Muscle of leg (tissue), 3 donors: ENCODE measurements at regions not wholly inside any gene's neighbourhood (a gene's known extent, or its start where the extent isn't known, plus 50 kb on each side); places are given as distances from the start of the nearest gene placed in this dataset.

Experiments
- DNase-seq: peaks from one replicate; pipeline ENCODE4 v3.0.0; 2013
- H3K27ac ChIP-seq: one replicate; pipeline ENCODE4 v1.5.1; 2013; ENCODE audit warnings: mild to moderate bottlenecking, low read length, control low read depth
- H3K27me3 ChIP-seq: one replicate; pipeline ENCODE4 v1.6.1; 2013; ENCODE audit warnings: low read length; ENCODE audit not compliant: control insufficient read depth, insufficient read depth
- H3K36me3 ChIP-seq: one replicate; pipeline ENCODE4 v1.6.1; 2013; ENCODE audit warnings: low read length; ENCODE audit not compliant: control insufficient read depth, insufficient read depth
- H3K4me1 ChIP-seq: one replicate; pipeline ENCODE4 v1.6.1; 2013; ENCODE audit warnings: low read length; ENCODE audit not compliant: control insufficient read depth, insufficient read depth
- H3K4me3 ChIP-seq: one replicate; pipeline ENCODE4 v1.5.1; 2013; ENCODE audit warnings: low read length, control low read depth
- H3K9me3 ChIP-seq: replicated peaks from 2 replicates; pipeline ENCODE4 v1.6.1; 2013; ENCODE audit warnings: low read depth, low read length; ENCODE audit not compliant: control insufficient read depth
- WGBS: methylation state at CpG from one replicate; pipeline ENCODE4 v1.1.5; 2013; ENCODE audit warnings: missing lambda C conversion rate; ENCODE audit not compliant: insufficient coverage; 5-methylcytosine and 5-hydroxymethylcytosine counted together

DNA sequence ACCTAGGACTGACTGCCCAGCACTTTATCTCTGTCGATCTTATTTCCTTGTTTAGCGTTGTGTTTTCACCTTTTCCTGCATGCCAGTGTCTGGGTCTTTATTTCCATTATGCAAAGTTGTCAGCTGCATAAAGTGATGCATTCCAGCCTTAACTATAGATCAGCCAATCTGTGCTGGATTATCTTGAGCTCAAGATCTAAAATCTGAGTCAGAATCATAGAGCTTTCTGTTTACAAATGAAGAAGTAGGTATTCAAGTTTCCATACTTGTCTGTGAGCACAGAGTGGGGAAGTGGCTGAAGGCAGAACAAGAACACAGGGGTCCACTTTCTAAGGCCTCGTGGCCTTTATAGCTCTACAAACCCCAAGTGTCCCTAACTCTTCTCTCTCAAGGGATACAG, 82.4 kb upstream of the PLCL2 start:
- no peaks in the 10 kb centered on the region for H3K9me3 ChIP-seq
- no peak overlapping the region for H3K27ac ChIP-seq
- peaks cover 5% of the 10 kb centered on the region for H3K4me1 ChIP-seq
- H3K4me3 ChIP-seq: no peak overlapping the region
- 56% methylated on average over 2 of the region's 3 CpGs for WGBS
- H3K36me3 ChIP-seq: no peaks in the 10 kb centered on the region
- H3K27me3 ChIP-seq: no peaks in the 10 kb centered on the region
- DNase-seq: peak; percentile 22

DNA sequence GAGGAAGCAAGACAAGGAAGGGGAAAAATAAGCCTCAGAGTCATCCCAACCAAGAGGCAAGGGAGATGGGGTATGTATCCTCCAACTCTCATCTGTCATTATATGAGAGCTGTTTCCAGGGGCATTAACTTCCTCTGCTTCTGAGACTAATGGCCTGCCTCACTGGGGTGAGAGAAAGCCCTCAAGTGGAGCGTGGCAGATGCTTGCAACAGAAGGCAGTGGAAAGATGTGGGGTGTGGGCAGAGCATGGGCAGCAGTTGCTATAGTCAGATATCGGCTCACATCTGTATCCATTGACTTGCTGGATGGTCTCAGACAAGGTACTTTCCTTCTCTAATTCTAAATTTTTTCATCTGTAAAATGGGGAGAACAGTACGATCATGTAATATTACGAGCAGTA, 81.7 kb upstream of the PLCL2 start:
- Histone ChIP-seq H3K9me3 (no peaks in the 10 kb centered on the region), H3K36me3 (no peaks in the 10 kb centered on the region), H3K4me1 (peaks cover 5% of the 10 kb centered on the region), H3K4me3 (no peak overlapping the region), H3K27ac (no peak overlapping the region), H3K27me3 (no peaks in the 10 kb centered on the region)
- DNase-seq: no peak
- no CpG with 5 or more reads among the region's 4 CpGs for WGBS

DNA sequence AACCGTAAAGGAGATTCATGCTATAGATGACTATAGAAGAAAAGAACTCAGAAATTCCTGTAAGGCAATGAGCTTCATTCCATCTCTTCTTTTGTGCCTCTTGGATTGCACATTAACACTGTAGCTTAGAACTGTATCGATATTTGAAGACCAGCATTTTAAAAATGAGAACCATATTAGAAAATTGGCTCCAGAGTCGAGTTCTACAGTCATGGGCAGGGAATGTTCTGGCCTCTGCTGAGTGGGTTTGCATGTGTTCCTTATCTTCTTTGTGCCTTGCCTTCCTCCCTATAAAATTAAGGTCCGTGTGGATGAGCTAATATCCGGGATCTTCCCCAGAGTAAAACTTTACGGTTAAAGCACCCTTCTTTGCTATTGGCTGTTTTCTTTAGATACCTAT, 77.4 kb upstream of the PLCL2 start:
- no CpG with 5 or more reads among the region's 6 CpGs for WGBS
- Histone ChIP-seq H3K36me3 (no peaks in the 10 kb centered on the region), H3K27ac (no peak overlapping the region), H3K9me3 (no peaks in the 10 kb centered on the region), H3K4me1 (no peaks in the 10 kb centered on the region), H3K4me3 (no peak overlapping the region), H3K27me3 (no peaks in the 10 kb centered on the region)
- DNase-seq: no peak

DNA sequence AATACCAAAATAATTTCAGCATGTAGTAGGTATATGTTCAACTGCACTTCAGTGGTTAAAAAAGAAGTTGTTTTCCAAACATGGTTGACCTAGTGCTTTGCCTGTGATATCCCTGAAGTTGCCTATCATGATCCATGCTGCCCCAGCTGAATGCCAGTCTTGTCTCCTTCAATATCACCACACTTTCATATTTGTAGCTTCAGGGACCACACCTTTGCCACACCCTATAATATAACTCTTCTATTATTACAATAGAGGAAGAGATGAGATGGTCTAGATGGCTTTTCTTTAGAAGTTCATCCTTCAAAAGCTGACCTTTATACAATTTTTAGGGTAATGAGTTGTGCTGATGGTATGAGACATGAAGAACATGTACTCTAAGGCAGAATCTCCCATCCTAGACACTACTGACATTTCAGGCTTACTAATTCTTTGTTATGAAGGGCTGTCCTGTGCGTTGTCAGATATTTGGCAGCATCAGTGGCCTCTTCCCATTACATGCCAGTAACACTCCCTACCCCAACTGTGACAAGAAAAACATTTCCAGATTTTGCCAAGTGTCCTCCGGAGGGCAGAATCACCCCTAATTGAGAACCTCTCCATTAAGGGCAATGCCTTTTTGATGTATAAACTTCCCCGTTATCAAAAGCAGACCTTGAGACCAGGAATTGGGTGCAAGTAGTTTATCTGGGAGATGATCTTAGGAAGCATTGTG, 76.2 kb upstream of the PLCL2 start:
- H3K4me3 ChIP-seq: no peak overlapping the region
- H3K36me3 ChIP-seq: no peaks in the 10 kb centered on the region
- no peak overlapping the region for H3K27ac ChIP-seq
- no peaks in the 10 kb centered on the region for H3K27me3 ChIP-seq
- H3K4me1 ChIP-seq: no peaks in the 10 kb centered on the region
- H3K9me3 ChIP-seq: no peaks in the 10 kb centered on the region
- no peak for DNase-seq
- WGBS: 73% methylated on average over 2 of the region's 3 CpGs

DNA sequence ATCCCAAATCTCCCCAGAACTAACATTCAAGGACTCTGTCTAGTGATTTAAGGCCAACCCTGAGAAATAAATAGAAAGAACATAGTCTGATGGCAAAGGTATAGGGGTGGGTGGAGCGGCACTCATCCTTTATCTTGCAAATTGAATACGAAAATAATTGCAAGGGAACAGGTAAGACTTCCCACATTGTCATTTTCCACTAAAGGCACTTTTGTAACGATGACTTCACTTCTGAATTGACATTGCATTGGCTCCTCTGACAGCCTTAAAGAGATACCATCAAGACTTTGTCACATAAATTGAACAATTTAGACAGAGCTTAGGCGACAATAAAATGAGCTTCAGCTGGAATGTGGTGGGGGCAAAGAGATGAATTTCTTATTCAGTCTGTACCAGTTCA, 75.3 kb upstream of the PLCL2 start:
- no peak for DNase-seq
- Histone ChIP-seq H3K4me3 (no peak overlapping the region), H3K27ac (no peak overlapping the region), H3K27me3 (no peaks in the 10 kb centered on the region), H3K36me3 (no peaks in the 10 kb centered on the region), H3K9me3 (no peaks in the 10 kb centered on the region), H3K4me1 (no peaks in the 10 kb centered on the region)
- WGBS: no CpG with 5 or more reads among the region's 4 CpGs

DNA sequence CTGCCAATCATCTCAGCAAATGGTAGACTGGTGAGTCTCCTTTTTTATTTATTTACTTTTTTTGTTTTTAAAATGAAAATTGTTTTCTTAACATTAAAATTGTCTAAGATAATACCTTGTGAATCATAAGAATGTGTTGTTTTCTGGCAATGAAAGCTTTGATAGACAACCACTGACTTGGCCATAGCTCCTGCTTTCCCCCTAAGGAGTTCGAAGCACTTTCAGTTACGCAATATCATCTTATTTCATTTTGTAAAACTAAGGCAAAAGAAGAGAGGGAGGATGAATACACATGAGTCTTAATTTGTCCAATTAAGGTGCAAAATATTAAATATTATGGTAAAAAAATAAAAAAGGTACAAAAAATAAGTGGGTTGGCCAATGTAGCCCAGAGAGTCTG, 74.8 kb upstream of the PLCL2 start:
- Histone ChIP-seq H3K27ac (no peak overlapping the region), H3K4me1 (no peaks in the 10 kb centered on the region), H3K4me3 (no peak overlapping the region), H3K36me3 (no peaks in the 10 kb centered on the region), H3K27me3 (no peaks in the 10 kb centered on the region), H3K9me3 (no peaks in the 10 kb centered on the region)
- DNase-seq: no peak
- no CpG with 5 or more reads among the region's 2 CpGs for WGBS

DNA sequence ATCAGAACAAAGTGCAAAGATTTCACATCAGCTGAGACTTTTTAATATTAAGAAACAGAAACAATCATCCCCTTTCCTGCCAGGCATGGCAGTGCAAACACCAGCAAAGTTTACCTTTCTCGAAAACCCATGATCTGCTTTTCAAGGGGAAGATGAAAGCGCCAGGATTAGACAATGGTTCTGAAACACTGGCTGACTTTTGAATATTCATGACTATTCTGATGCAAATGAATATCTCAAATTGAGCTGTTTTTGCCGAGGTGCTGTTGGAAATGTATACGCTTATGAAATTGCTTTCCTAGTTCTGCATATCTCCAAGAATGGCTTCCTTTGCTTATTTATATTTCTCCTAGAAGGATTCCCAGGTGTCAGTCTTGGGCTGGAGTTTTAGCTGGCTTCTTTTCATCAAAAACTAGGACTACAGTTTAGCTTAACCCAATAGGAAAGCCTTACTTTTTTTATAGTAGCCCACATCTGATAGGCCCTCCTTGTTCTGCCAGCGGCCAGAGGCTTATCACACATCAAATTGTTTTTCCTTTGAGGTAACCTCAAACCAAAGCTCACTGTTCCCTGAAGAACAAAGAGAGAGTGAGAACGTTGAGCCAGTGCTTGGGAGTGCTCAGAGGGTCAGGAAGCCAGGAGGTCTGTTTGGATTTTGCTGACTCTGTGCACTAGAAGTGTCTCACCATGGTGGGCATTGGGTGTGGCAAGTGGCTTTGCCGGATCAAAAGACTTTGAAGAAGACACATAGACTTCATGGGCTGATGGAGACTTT, 74.0 kb upstream of the PLCL2 start:
- no peaks in the 10 kb centered on the region for H3K27me3 ChIP-seq
- H3K4me3 ChIP-seq: no peak overlapping the region
- no peak for DNase-seq
- H3K9me3 ChIP-seq: no peaks in the 10 kb centered on the region
- no peaks in the 10 kb centered on the region for H3K4me1 ChIP-seq
- no peaks in the 10 kb centered on the region for H3K36me3 ChIP-seq
- H3K27ac ChIP-seq: no peak overlapping the region
- whole genome bisulfite sequencing: 100% methylated on average over 1 of the region's 7 CpGs

DNA sequence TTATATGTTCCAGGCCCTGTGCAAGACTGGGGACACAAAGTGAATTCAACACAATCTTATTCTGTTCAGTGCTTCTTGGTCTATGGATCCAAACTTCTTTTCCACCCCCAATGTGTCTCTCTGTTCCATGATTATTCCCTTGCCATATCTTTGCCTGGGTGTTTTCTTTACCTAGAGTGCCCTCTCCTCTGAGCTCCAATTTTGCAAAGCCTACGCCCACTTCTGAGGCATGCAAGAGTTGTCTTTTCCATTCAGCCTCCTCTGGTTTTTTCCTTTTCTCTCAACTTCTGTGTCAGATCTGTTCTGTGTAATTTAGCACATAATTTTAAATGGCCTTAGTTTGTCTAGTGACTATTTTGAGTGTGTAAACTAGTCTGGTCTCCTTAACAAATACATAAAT, 72.8 kb upstream of the PLCL2 start:
- H3K27me3 ChIP-seq: no peaks in the 10 kb centered on the region
- no peak overlapping the region for H3K27ac ChIP-seq
- H3K9me3 ChIP-seq: no peaks in the 10 kb centered on the region
- H3K36me3 ChIP-seq: no peaks in the 10 kb centered on the region
- no CpG with 5 or more reads among the region's 1 CpG for WGBS
- H3K4me1 ChIP-seq: no peaks in the 10 kb centered on the region
- H3K4me3 ChIP-seq: no peak overlapping the region
- no peak for DNase-seq

DNA sequence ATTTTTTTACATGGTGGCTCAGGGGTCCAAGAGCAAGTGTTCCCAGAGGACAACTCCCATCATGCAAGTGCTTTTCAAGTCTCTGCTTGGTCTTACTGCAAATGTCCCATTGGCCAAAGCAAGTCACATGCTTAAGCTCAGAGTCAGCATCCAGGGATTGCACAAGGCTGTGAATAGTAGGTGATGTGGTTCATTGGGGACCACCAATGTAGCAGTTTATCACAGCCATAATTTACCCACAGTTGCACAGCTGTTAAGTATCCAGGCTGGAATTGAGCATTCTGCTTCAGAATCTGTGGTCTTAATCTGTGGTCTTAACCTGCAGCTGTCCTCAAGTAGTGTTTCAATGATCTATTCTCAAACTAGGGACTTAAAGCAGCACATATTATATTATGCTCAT, 71.4 kb upstream of the PLCL2 start:
- H3K4me3 ChIP-seq: no peak overlapping the region
- H3K36me3 ChIP-seq: no peaks in the 10 kb centered on the region
- no peaks in the 10 kb centered on the region for H3K4me1 ChIP-seq
- no peak for DNase-seq
- no peak overlapping the region for H3K27ac ChIP-seq
- no peaks in the 10 kb centered on the region for H3K27me3 ChIP-seq
- H3K9me3 ChIP-seq: no peaks in the 10 kb centered on the region

DNA sequence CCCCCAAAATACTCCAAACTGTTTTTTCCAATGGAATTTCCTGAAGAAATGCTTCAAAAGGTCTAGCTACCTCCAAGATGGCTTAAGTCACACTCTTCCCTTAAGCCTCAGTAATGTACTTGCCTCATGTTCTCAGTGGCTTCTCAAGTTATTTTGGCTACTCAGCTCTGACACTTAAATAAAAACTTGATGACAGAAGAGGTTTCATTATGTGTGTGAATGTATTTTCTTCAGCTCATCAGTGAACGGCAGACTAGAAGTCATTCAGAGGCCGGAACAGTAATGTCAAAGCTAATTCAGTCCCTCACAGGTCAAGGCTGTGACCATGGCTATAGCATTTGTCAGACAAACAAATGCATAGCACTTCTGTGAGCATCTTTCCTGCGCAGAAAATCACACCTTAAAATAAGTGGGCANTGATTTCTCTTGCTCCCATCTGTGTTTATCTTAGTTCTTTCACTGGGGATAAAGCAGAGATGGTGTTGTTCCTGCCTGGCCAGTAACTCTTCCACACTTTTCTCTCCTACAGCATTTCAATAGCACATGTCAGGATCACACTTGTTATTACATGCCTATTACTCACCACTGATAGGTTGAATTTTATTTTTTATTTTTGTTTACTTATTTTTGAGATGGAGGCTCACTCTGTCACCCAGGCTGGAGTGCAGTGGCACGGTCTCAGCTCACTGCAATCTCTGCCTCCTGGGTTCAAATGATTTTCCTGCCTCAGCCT, 68.5 kb upstream of the PLCL2 start:
- Histone ChIP-seq H3K36me3 (no peaks in the 10 kb centered on the region), H3K27ac (no peak overlapping the region), H3K27me3 (no peaks in the 10 kb centered on the region), H3K4me3 (no peak overlapping the region), H3K4me1 (no peaks in the 10 kb centered on the region), H3K9me3 (no peaks in the 10 kb centered on the region)
- DNase-seq: peak; percentile 69
- 27% methylated on average over 2 of the region's 4 CpGs for WGBS
